Stimulated activated CD4-positive, alpha-beta T cell treated with anti-CD3 and anti-CD28 coated beads, Interleukin-1b, Interleukin-23, amount 100 ng/mL, for 48 hours (primary cell): ENCODE measurements at regions not wholly inside any gene's neighbourhood (a gene's known extent, or its start where the extent isn't known, plus 50 kb on each side); places are given as distances from the start of the nearest gene placed in this dataset.

Experiments used
- DNase-seq: peaks from one replicate; pipeline ENCODE4 v3.0.0-alpha.2; 2020

DNA sequence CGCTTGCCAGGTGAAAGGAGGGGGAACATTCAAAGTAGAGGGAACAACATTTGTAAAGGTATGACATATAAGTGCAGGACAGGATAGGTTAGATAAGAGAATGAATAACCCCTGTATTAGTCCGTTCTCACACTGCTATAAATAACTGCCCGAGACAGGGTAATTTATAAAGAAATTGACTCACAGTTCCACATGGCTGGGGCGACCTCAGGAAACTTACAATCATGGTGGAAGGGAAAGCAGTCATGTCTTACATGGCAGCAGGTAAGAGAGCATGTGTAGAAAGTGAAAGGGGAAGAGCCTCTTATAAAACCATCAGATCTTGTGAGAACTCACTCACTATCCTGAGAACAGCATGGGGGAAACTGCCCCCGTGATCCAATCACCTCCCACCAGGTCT is 223.8 kb downstream of the SOX9 start:
- DNase-seq = no peak

DNA sequence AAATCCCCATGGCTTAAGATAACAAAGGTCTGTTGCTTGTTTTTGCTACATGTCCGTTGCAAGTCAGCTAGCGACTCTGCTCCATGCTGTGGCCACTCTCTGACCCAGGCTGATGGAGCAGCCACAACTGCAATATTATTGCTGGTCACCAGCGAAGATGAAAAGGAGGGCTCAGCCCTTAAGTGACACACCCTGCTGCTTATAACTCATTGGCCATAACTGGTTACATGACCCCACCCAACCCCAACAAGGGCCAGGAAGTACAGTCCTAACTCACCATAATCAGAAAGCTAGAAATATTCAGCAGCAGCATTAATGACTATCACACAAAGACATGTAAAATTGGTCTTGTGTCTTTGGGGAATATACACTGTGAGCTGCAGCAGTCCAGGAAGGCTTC is 224.3 kb downstream of the SOX9 start:
- DNase-seq = no peak

DNA sequence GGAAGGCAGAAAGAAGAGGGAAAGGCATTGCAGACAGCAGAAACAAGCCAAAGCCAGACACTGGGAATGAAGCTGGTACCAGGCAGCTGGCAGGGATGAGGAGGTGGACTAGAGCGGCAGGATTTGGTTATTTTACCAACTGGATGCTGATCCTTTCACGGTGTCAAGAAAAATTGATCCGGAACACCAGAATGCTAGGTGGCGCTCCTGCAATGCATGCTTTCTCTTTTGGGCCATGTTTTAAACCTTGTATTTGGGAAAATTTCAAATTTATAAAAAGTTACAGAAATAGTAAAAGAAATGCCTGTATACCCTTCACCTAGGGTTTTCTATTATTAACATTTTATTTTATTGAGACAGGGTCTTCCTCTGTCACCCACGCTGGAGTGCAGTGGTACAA is 224.7 kb downstream of the SOX9 start:
- DNase-seq = no peak

DNA sequence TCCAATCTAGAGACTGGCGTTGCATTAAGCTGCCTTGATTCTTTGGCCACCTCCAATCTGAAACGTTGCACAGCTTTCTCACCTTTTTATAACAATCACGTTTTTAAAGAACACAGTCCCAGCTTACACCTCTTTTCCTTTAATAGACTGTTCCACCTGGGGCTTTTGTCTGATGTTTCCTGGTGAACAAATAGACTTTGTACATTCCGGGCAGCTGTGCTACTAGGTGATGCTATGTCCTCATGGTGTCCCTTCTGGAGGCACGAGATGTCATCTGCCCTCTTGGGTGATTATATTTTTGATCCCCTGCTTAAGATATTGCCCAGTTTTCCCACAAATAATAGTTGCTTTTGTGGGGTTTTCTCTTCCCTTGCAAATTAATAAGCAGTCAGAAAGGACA is 225.5 kb downstream of the SOX9 start:
- no peak for DNase-seq

DNA sequence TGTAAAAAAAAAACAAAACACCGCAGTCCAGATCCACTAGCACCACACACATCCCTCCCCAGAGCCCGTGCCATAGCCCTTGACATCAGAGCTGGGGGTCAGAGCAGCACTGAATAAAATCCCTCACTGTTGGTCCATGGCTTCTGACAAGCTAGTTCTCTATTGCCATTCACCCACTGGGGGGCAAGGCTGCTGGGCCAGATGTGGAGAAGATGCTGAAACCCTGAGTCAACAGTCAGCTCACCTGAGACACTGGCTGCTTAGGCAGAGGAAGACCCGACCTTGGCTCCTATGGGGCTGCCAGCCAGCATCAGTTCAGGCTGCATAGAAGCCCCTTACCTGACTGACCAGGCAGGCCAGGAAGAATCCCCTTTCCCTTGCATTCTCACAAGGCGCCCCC is 228.2 kb downstream of the SOX9 start:
- DNase-seq = no peak

DNA sequence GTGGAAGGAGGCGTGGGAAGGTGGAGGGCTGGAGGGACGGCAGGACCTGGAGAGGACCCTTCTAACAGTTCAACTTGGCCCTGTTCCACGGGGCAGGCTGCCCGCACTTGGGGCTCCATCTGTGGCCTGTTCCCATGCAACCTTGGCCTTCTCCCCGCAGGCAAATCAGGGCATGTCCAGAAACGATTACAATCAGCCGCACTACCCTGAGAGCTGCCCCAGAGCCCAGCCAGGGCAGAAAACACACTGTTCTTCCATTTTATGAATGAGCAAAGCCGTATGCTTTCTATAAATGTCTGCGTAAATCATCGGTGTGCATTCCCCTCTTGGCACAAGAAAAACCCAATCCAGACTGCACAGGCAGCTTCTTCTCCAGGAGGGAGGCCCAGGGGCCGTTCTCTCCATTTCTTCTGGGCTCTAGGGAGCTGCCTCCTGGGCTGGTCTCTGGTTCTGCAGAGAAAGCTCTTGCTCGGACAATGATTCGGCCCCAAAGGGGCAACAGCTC is 228.7 kb downstream of the SOX9 start:
- DNase-seq = no peak

DNA sequence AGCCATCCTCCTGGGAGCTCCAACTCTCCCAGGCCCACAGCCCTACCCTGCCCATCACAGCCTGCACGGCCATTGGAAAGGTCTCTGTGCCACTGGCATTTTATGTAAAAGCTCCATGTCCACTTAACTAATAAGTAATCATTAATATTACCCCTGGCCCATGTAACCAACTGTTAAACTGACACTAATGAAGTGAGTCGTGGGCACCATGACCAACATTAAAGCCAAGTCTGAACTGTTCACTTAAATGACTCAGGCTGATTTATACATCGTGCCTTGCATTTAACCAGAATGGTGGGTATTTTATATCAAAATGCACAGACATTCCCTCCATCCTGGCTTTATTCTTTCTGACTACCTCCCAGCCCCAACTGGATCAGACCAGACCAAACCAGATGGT is 229.3 kb downstream of the SOX9 start:
- no peak for DNase-seq

DNA sequence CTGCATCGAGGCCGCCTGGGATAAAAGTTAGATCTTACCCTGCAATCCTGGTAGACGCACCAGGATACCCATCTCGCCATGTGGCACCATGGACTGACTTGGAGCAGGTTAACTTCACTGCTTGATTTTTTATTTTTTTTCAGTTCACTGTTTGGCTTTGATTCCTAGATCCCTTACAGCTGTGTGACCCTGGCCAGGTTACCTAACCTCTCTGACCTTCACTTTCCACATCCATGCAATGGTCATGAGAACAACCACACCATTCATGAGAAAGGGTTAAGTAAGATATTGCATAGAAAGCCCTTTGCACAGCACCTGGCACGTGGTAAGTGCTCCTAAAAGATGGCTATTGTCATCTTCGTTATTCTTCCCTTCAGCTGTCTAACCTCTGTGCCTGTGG is 230.5 kb downstream of the SOX9 start:
- no peak for DNase-seq

DNA sequence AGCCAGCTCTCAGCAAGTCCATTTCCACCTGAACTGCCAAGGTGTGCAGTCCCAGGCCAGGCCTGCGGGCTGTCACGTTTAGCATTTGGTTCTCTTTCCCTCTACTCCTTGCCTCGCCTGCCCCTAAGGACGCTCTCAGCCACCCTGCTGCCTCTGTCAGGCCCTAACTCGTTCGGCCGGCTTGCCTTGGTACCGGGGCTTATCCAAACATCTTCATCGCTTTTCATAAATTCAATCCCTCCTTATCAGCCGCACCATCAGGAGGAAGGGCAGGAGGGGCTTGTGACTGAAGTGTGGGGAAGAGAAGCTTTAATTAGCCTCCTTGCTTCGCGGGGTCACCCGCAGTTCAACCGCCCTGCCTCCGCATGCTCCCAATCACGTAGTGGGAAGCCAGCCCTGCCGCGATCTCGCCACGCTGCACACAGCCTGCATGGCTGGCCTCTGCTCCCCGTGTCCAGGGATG is 231.1 kb downstream of the SOX9 start:
- DNase-seq = no peak

DNA sequence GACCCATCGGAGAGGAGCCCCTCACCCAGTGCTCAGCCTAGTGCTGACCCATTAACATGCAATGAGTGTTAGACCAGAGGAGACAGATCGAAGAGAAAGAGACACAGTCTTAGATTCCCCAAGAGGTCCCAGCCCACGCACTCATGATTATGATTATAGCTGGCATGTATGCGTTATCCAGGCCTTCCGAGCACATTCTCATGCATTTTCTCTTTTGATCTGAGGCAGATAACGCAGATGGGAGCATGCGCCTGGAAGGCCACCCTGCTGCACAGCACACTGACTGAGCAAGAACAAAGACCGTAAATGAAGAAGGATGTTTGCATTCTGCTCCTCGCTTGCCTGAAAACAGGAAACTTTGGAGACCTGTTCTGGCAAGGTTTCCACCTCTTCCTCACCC is 232.7 kb downstream of the SOX9 start:
- DNase-seq = no peak

GRCh38 chr17:72354071-72354470 is 233.3 kb downstream of the SOX9 start:
- no peak for DNase-seq

- DNase-seq = no peak
Measured at GRCh38 chr17:72357764-72358365, 237.0 kb downstream of the SOX9 start.

DNA sequence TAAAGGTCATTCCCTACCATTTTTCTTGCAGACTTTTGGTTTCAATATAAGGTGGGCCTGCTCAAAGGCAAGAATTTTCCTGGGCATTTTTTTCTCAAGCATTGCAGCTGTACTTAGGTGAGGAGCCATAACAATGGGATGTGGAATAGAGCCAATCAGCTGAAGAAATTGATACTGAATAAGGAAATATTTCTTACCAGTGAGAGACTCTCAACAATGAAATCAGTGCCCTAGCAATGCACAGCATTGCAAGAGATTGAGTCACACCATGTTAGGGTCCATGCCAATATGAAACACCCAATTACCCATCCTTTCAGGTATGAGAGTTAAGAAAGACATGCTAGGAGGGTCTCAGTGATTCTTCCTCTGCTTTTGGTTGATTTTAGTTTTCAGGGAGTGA is 237.6 kb downstream of the SOX9 start:
- DNase-seq = no peak

- no peak for DNase-seq
Measured at GRCh38 chr17:72359274-72359673, 238.5 kb downstream of the SOX9 start.

- DNase-seq = no peak
Measured at GRCh38 chr17:72359811-72360210, 239.0 kb downstream of the SOX9 start.

DNA sequence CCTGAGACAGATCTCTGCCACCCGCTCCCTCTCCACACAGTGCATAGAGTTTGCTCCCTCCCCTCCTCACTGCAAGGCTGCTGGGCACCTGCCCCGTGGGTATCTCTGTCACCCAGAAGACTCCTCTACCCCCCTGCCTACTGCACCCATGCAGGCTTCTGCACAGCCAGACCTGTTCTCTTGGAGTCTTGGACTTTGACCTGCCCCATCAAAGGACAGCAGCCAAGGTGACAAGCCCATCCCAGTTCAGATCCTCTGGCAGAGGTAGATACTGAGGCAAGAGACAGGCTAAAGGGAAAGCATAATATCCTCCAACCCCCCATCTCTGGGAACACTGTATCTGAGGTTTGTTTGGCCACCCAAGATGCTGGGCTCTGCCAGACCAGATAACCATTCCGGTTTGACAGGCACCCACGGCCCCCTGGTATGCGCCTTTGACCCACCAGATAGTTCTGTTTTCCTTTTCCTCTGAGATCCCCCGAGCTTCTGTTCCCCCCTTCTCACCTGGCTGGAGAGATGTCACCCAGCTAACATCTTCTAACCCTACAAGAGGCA is 239.6 kb downstream of the SOX9 start:
- DNase-seq = no peak

GRCh38 chr17:72361892-72362291 is 241.1 kb downstream of the SOX9 start:
- DNase-seq = no peak

GRCh38 chr17:72362376-72363088 is 241.7 kb downstream of the SOX9 start:
- DNase-seq = no peak

DNA sequence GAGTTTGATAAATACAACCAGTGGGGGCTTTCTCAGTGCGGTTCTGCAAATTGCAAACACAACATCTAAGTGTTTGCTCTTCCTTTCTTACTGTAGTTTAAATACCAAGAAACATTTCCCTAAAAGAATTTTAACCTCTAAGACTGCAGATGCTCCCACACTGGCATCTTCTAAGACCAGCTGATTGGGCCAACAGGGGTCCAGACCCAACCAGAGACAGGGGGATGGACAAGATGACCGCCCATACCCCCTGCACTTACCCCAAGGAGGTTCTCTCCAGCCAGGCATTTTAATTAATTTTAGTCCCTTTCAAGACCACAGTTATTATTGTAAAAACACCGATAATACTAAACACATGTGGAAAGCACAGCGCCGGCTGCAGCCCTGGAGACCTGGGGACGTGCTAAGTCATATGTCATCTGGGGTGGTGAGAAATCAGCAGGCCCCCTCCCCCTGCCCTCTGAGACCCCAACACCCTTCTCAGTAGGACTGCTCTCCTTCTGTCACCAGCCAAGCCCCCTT is 242.3 kb downstream of the SOX9 start:
- no peak for DNase-seq

- no peak for DNase-seq
Measured at GRCh38 chr17:72365857-72366414, 245.1 kb downstream of the SOX9 start.

DNA sequence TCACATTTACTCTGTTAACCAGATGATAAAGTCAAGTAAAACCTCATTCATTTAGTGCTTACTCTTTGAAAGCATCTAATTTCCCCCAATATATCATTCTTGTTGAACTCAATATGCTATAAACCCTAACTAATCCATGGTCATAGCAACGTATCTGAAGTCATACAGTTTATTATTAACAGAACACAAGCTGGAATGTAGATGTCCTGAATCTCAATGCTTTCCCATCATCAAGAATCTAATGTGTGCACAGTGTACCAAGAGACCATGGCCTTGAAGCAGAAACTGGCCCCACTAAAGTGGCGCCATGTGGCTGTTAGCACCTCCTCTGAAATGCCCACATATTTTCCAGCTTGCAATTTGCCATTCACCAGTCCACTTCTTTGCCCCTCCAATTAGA is 245.8 kb downstream of the SOX9 start:
- no peak for DNase-seq

GRCh38 chr17:72368191-72368590 is 247.4 kb downstream of the SOX9 start:
- no peak for DNase-seq

- DNase-seq = no peak
Measured at GRCh38 chr17:72369366-72369765, 248.5 kb downstream of the SOX9 start.

DNA sequence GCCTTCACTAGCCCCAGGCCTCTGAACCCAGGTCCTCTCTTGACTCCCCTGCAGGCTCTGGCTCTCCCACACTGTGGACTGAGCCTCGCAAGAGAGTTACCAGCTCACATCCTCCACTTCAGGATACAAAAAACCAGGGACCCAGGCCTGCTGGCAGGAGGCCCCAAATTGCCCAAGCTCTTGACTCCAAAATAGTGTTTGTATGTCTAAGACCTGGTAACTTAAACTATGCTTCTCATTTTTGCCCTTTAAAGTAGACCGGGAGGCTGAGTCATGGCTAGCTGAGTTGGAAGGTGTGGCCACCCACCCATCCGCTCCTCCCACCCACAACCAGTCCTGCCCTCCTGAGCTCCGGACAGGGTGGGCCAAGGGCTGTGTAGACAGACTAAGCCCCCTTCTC is 250.0 kb downstream of the SOX9 start:
- no peak for DNase-seq
